ENCODE measurements at regions not wholly inside any gene's neighbourhood (a gene's known extent, or its start where the extent isn't known, plus 50 kb on each side); places are given as distances from the start of the nearest gene placed in this dataset.

GRCh38 chrX:34528081-34528480 is 129.0 kb downstream of the TMEM47 start:
- H3K9me3 ChIP-seq, result no peaks in the 10 kb centered on the region
- ATAC-seq (no peak), DNase-seq (no peak)
- no peaks in the 10 kb centered on the region for H3K4me1 ChIP-seq
- H3K36me3 ChIP-seq, result no peaks in the 10 kb centered on the region
- intact Hi-C loops (cut with DNase I), result no loop called here
- H3K27ac ChIP-seq, result no peak overlapping the region
- H3K4me3 ChIP-seq, result no peak overlapping the region
- H3K27me3 ChIP-seq, result no peaks in the 10 kb centered on the region
- TF ChIP-seq CTCF (IDR thresholded peaks at IDR 0.05), result no peak

DNA sequence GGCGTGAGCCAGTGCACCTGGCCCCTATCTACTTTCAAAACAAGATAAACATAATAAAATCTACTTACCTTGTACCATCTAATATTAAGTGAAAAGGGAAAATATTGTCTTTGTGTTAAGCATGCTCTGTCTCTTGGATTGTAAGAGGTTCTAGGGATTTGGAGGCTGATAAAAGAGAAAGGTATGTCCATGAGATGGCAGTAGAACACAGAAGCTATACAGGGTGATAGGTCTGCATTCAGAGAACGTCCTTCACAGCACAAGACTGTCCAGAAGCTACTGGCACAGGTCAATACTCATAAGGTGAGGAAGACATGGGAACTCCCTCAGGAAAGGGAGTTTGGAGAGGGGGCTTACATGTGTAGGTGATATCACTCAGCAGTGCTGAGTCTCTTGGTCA is 135.5 kb downstream of the TMEM47 start:
- Histone ChIP-seq H3K4me3 (no peak overlapping the region), H3K4me1 (no peaks in the 10 kb centered on the region), H3K27ac (no peak overlapping the region), H3K36me3 (no peaks in the 10 kb centered on the region), H3K27me3 (peaks cover 0 to 6% (median 0%) of the 10 kb centered on the region in 7 donors), H3K9me3 (no peaks in the 10 kb centered on the region)
- intact Hi-C loops (cut with DNase I), result no loop called here
- WGBS, 2 donors, result 41 to 44% methylated on average over 2 of the region's 2 CpGs
- DNase-seq (no peak), ATAC-seq (no peak)
- TF ChIP-seq CTCF (IDR thresholded peaks at IDR 0.05), result no peak

DNA sequence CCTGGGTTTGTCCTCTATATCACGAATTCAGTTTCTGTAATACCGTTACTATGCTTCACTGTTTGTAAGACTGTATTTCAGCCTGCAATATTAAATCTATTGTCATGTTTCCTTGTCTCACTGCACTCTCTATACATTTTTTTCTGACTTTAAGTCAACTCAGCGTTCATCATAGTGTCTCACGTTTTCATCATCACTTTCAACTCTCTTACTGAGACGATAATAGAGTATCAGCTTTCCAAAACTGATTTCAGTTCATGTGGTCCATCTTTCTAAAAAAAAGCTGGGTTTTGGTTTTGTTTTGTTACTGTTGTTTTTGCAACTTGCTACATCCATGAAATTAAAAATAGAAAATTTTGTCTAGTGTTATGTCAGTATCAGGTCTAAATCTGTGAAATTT is 147.7 kb downstream of the TMEM47 start:
- DNase-seq (no peak), ATAC-seq (no peak)
- Histone ChIP-seq H3K4me3 (no peak overlapping the region), H3K27ac (no peak overlapping the region), H3K4me1 (no peaks in the 10 kb centered on the region), H3K36me3 (no peaks in the 10 kb centered on the region), H3K9me3 (peaks cover 0 to 18% (median 0%) of the 10 kb centered on the region in 11 donors), H3K27me3 (no peaks in the 10 kb centered on the region)
- 81 to 86% methylated on average over 5 of the region's 5 CpGs for WGBS, 2 donors
- intact Hi-C loops (cut with DNase I), result no loop called here
- TF ChIP-seq CTCF (IDR thresholded peaks at IDR 0.05), result no peak

- no peak overlapping the region for H3K4me3 ChIP-seq
- ATAC-seq (no peak), DNase-seq (no peak)
- H3K36me3 ChIP-seq, result no peaks in the 10 kb centered on the region
- TF ChIP-seq CTCF (IDR thresholded peaks at IDR 0.05), result no peak
- H3K4me1 ChIP-seq, result no peaks in the 10 kb centered on the region
- peaks cover 0 to 14% (median 0%) of the 10 kb centered on the region in 11 donors for H3K9me3 ChIP-seq
- no peaks in the 10 kb centered on the region for H3K27me3 ChIP-seq
- intact Hi-C loops (cut with DNase I), result no loop called here
- H3K27ac ChIP-seq, result no peak overlapping the region
- WGBS, 2 donors, result 64 to 72% methylated on average over 3 of the region's 3 CpGs
Observed at GRCh38 chrX:34503119-34503518, 154.0 kb downstream of the TMEM47 start.

DNA sequence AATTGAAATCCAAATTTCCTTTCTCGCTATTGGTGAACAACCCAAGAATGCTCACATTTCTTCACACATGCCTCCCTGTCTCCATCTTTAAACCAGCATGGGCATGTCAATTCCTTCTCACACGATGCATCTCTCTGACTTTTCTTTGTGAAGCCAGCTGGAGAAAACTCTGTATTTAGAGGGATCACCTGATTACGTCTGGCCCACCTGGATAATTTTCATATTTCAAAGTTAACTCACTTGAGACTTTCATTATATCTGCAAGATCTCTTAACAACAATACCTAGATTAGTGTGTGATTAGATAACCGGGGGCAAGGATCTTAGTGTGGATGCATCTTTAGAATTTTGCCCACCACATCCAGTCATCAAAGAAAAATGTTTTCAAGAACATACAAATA is 164.0 kb downstream of the TMEM47 start:
- H3K27me3 ChIP-seq, result no peaks in the 10 kb centered on the region
- TF ChIP-seq CTCF (IDR thresholded peaks at IDR 0.05), result no peak
- no peak overlapping the region for H3K4me3 ChIP-seq
- 69 to 94% methylated on average over 4 of the region's 4 CpGs for WGBS, 2 donors
- DNase-seq, result no peak
- H3K9me3 ChIP-seq, result no peaks in the 10 kb centered on the region
- no peaks in the 10 kb centered on the region for H3K4me1 ChIP-seq
- no peak overlapping the region for H3K27ac ChIP-seq
- H3K36me3 ChIP-seq, result no peaks in the 10 kb centered on the region
- intact Hi-C loops (cut with DNase I), result no loop called here
- ATAC-seq, result no peak

Measured in heart right ventricle (tissue), 16 donors.